SK-N-SH (cell line): ENCODE measurements at regions not wholly inside any gene's neighbourhood (a gene's known extent, or its start where the extent isn't known, plus 50 kb on each side); places are given as distances from the start of the nearest gene placed in this dataset.

ENCODE experiments used
- CTCF ChIP-seq: fragments of 200-600 bp; sonication (generic); IDR thresholded peaks from 2 replicates; pipeline ENCODE4 v1.6.1; 2017; ENCODE audit warnings: antibody characterized with exemption, mild to moderate bottlenecking, moderate library complexity
- FOSL2 ChIP-seq: IDR thresholded peaks from 2 replicates; pipeline ENCODE4 v1.4.0; 2012; ENCODE audit warnings: low read depth, mild to moderate bottlenecking, moderate library complexity, borderline replicate concordance
- RCOR1 ChIP-seq: fragments of 150-350 bp; IDR thresholded peaks from 2 replicates; pipeline ENCODE4 v1.6.1; 2017; ENCODE audit warnings: antibody characterized with exemption, low read length

GRCh38 chr3:33947272-33948195 lies 149.1 kb downstream of the PDCD6IP start:
- TF ChIP-seq CTCF (no peak), RCOR1 (no peak), FOSL2 (no peak)
